Mesothelial cell of epicardium (in vitro differentiated cells): ENCODE measurements at regions not wholly inside any gene's neighbourhood (a gene's known extent, or its start where the extent isn't known, plus 50 kb on each side); places are given as distances from the start of the nearest gene placed in this dataset.

Experiments
- DNase-seq, 2 experiments: peaks; one replicate each; pipeline ENCODE4 v3.0.0; 2021; ENCODE audit warnings: low spot score in 2 of 2; ENCODE audit not compliant: unreplicated experiment in 2 of 2
- H3K27ac Mint-ChIP-seq: 2 replicates; pipeline ENCODE4 v1.8.0; 2021; ENCODE audit warnings: mixed read lengths
- H3K27me3 Mint-ChIP-seq: 2 replicates; pipeline ENCODE4 v1.8.0; 2021; ENCODE audit warnings: low read depth, mixed read lengths
- H3K36me3 Mint-ChIP-seq: 2 replicates; pipeline ENCODE4 v1.8.0; 2021; ENCODE audit warnings: mixed read lengths
- H3K4me1 Mint-ChIP-seq: 2 replicates; pipeline ENCODE4 v1.8.0; 2021; ENCODE audit warnings: mixed read lengths
- H3K4me3 Mint-ChIP-seq: 2 replicates; pipeline ENCODE4 v1.8.0; 2021; ENCODE audit warnings: mild to moderate bottlenecking, moderate library complexity, mixed read lengths
- H3K9me3 Mint-ChIP-seq: 2 replicates; pipeline ENCODE4 v1.8.0; 2021; ENCODE audit warnings: mixed read lengths
- TF ChIP-seq, protein P1 (sequence below): fragments of 200-600 bp; sonication (generic); IDR thresholded peaks from one replicate; pipeline ENCODE4 v1.5.0; 2021; ENCODE audit warnings: antibody characterized with exemption; ENCODE audit not compliant: unreplicated experiment

- Mint-ChIP-seq H3K9me3 (peaks cover 34% of the 10 kb centered on the region), H3K27ac (no peak overlapping the region), H3K4me3 (no peak overlapping the region), H3K27me3 (no peaks in the 10 kb centered on the region), H3K4me1 (no peaks in the 10 kb centered on the region), H3K36me3 (no peaks in the 10 kb centered on the region)
- TF ChIP-seq, protein P1, sequence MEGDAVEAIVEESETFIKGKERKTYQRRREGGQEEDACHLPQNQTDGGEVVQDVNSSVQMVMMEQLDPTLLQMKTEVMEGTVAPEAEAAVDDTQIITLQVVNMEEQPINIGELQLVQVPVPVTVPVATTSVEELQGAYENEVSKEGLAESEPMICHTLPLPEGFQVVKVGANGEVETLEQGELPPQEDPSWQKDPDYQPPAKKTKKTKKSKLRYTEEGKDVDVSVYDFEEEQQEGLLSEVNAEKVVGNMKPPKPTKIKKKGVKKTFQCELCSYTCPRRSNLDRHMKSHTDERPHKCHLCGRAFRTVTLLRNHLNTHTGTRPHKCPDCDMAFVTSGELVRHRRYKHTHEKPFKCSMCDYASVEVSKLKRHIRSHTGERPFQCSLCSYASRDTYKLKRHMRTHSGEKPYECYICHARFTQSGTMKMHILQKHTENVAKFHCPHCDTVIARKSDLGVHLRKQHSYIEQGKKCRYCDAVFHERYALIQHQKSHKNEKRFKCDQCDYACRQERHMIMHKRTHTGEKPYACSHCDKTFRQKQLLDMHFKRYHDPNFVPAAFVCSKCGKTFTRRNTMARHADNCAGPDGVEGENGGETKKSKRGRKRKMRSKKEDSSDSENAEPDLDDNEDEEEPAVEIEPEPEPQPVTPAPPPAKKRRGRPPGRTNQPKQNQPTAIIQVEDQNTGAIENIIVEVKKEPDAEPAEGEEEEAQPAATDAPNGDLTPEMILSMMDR, result no peak
- DNase-seq, result no peak
Observed at GRCh38 chr4:114196606-114197005, 217.2 kb upstream of the ARSJ start.

DNA sequence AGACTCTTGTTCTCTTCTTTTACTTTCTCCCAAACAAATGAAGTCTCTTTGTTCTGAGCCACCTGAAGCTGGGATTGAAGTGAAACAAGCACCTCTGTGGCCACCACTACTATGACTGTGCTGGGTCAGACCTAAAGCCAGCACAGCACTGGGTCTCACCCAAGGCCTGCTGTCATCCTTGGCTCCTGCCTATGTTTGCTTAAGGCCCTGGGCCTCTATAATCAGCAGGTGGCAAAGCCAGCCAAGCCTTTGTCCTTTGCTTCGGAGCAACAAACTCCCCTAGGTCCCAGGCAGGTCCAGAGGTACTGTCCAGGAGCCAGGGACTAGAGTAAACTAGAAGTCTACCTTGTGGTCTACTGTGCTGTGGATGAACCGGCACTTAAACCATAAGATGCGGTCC lies 220.6 kb upstream of the ARSJ start:
- Mint-ChIP-seq H3K36me3 (no peaks in the 10 kb centered on the region), H3K27me3 (no peaks in the 10 kb centered on the region), H3K4me3 (no peak overlapping the region), H3K9me3 (peaks cover 34% of the 10 kb centered on the region), H3K27ac (no peak overlapping the region), H3K4me1 (no peaks in the 10 kb centered on the region)
- no peak for DNase-seq
- TF ChIP-seq, protein P1, result no peak

DNA sequence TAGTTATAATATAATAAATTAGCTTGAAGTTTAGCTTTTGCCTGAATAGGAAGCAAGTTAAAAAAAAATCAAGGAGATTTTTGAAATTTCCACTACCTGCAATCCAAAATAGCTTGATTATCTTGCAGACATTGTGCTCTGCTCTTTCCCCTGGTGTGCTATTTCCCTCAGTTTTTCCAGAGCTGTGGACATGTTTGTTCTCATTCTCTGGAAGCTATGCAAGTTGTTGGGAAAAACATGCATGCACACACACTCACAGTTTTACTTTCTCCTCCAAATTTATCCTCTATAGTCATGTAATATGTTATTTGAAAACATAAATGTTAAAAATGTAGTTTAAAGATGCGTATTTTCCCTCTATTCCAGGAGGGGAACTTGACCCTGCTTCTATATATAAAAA lies 225.8 kb upstream of the ARSJ start:
- H3K9me3 Mint-ChIP-seq, result no peaks in the 10 kb centered on the region
- H3K36me3 Mint-ChIP-seq, result no peaks in the 10 kb centered on the region

GRCh38 chr4:114208574-114209151 lies 229.2 kb upstream of the ARSJ start:
- Mint-ChIP-seq H3K27ac (no peak overlapping the region), H3K27me3 (no peaks in the 10 kb centered on the region), H3K4me1 (peaks cover 6% of the 10 kb centered on the region), H3K9me3 (no peaks in the 10 kb centered on the region), H3K4me3 (no peak overlapping the region), H3K36me3 (no peaks in the 10 kb centered on the region)
- TF ChIP-seq, protein P1, result no peak
- DNase-seq, result no peak

More for the DNA sequence above, 225.8 kb upstream of the ARSJ start:
- no peaks in the 10 kb centered on the region for H3K27me3 Mint-ChIP-seq
- no peak overlapping the region for H3K27ac Mint-ChIP-seq
- peaks cover 6% of the 10 kb centered on the region for H3K4me1 Mint-ChIP-seq
- no peak for DNase-seq
- TF ChIP-seq, protein P1, result no peak
- no peak overlapping the region for H3K4me3 Mint-ChIP-seq

GRCh38 chr4:114209584-114209983 lies 230.1 kb upstream of the ARSJ start:
- Mint-ChIP-seq H3K4me1 (peaks cover 6% of the 10 kb centered on the region), H3K27ac (no peak overlapping the region), H3K27me3 (no peaks in the 10 kb centered on the region), H3K4me3 (no peak overlapping the region), H3K36me3 (no peaks in the 10 kb centered on the region), H3K9me3 (peaks cover 3% of the 10 kb centered on the region)
- TF ChIP-seq, protein P1, result no peak
- no peak for DNase-seq

DNA sequence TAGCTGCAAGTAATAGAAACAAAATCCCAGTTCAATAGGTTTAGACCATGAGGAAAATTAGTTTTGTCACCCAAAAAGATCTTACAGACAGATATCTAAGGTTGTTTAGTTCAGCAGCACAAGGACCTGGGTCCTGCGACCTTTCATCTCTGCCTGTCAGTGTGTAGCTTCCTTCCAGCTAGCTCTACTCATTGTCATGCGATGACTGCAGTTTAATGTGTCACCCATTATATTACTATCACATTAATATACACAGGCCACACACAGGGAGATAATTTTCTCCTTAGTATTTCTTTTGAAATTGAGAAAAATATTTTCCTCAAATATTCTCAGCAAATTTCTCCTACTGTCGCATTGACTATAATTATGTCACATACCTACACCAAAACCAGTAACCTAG lies 232.1 kb upstream of the ARSJ start:
- no peak for DNase-seq
- peaks cover 13% of the 10 kb centered on the region for H3K9me3 Mint-ChIP-seq
- no peak overlapping the region for H3K4me3 Mint-ChIP-seq
- TF ChIP-seq, protein P1, result no peak
- H3K27me3 Mint-ChIP-seq, result no peaks in the 10 kb centered on the region
- H3K4me1 Mint-ChIP-seq, result peaks cover 6% of the 10 kb centered on the region
- no peaks in the 10 kb centered on the region for H3K36me3 Mint-ChIP-seq
- H3K27ac Mint-ChIP-seq, result no peak overlapping the region
